NCI-H1105 (cell line): ENCODE measurements at regions not wholly inside any gene's neighbourhood (a gene's known extent, or its start where the extent isn't known, plus 50 kb on each side); places are given as distances from the start of the nearest gene placed in this dataset.
"Not testable (repeated sequence)": the region's sequence is repeated elsewhere in the genome, so short reads cannot be mapped to it uniquely, and the experiment has no call there.

Source experiments
- DNase-seq: peaks from one replicate; lab custom pipeline; 2025; lab: John Stamatoyannopoulos, UW

- DNase-seq, result no peak
These were observed 115.3 kb downstream of the NPIPB5 start for GRCh38 chr16:22625967-22626366.

- peak; percentile 67 for DNase-seq
These were observed 116.4 kb downstream of the NPIPB5 start for GRCh38 chr16:22627043-22627442.

GRCh38 chr16:22628994-22629393, 118.3 kb downstream of the NPIPB5 start:
- no peak for DNase-seq

- no peak for DNase-seq
These were observed 119.6 kb downstream of the NPIPB5 start for GRCh38 chr16:22630242-22630641.

GRCh38 chr16:22631264-22631663, 120.6 kb downstream of the NPIPB5 start:
- no peak for DNase-seq

- no peak for DNase-seq
These were observed 121.9 kb downstream of the NPIPB5 start for GRCh38 chr16:22632606-22633005.

- no peak for DNase-seq
These were observed 122.6 kb downstream of the NPIPB5 start for GRCh38 chr16:22633280-22633679.

- no peak for DNase-seq
These were observed 123.1 kb downstream of the NPIPB5 start for GRCh38 chr16:22633799-22634198.

- DNase-seq, result no peak
These were observed 124.3 kb downstream of the NPIPB5 start for GRCh38 chr16:22634954-22635353.

- DNase-seq, result no peak
These were observed 124.7 kb downstream of the NPIPB5 start for GRCh38 chr16:22635357-22635761.

- DNase-seq, result no peak
These were observed 125.1 kb downstream of the NPIPB5 start for GRCh38 chr16:22635801-22636200.

- no peak for DNase-seq
These were observed 127.9 kb downstream of the NPIPB5 start for GRCh38 chr16:22638393-22639206.

GRCh38 chr16:22641131-22641628, 130.5 kb downstream of the NPIPB5 start:
- DNase-seq, result no peak

GRCh38 chr16:22642416-22643088, 131.9 kb downstream of the NPIPB5 start:
- DNase-seq, result no peak

- not testable (repeated sequence) for DNase-seq
These were observed 132.5 kb downstream of the NPIPB5 start for GRCh38 chr16:22643203-22643602.

GRCh38 chr16:22643886-22644285, 133.2 kb downstream of the NPIPB5 start:
- no peak for DNase-seq

GRCh38 chr16:22645868-22646267, 135.2 kb downstream of the NPIPB5 start:
- DNase-seq, result no peak

- no peak for DNase-seq
These were observed 136.4 kb downstream of the NPIPB5 start for GRCh38 chr16:22646948-22647556.

GRCh38 chr16:22648141-22648540, 137.4 kb downstream of the NPIPB5 start:
- DNase-seq, result no peak

- no peak for DNase-seq
These were observed 138.2 kb downstream of the NPIPB5 start for GRCh38 chr16:22648941-22649340.

GRCh38 chr16:22651111-22651817, 140.6 kb downstream of the NPIPB5 start:
- not testable (repeated sequence) for DNase-seq

- no peak for DNase-seq
These were observed 141.8 kb downstream of the NPIPB5 start for GRCh38 chr16:22652463-22652845.
